ENCODE measurements at regions not wholly inside any gene's neighbourhood (a gene's known extent, or its start where the extent isn't known, plus 50 kb on each side); places are given as distances from the start of the nearest gene placed in this dataset.

DNA sequence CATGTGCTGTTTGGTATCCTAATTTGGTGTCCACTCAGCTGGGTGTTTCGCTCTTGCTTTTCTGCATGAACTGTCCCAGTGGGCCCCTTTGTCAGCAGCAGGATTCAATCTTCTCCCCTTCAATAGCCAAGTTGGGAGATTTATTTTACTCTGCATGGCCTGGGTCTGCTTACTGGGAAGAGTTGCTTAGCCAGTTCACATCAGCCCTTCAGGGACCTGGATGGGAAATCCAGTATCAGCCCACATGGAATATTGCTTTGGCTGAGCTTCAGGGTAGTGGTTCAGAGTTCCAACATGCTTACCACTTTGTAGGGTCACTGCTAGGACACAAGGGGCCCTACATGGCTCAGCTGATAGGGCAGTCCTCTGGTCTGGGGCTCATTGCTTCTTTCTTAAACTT lies 93.0 kb upstream of the BOC start:
- TF ChIP-seq POLR2AphosphoS5 (IDR thresholded peaks at IDR 0.05; ENCODE audit: low read depth, low read length) (no peak), EZH2 (IDR thresholded peaks at IDR 0.05; ENCODE audit: low read depth, low read length, severe bottlenecking) (no peak)
